Keratinocyte (primary cell): ENCODE measurements at regions not wholly inside any gene's neighbourhood (a gene's known extent, or its start where the extent isn't known, plus 50 kb on each side); places are given as distances from the start of the nearest gene placed in this dataset.

Experiments
- DNase-seq: peaks from one replicate; pipeline ENCODE4 v3.0.0-alpha.2; 2011; ENCODE audit warnings: low read depth, missing footprints, low spot score
- FAIRE-seq: peaks from 2 replicates; lab custom pipeline; 2011; peaks lifted over from hg19 to GRCh38; lab: Jason Lieb, UNC
- H2AFZ ChIP-seq: 2 replicates; pipeline ENCODE4 v1.6.0; 2012; ENCODE audit warnings: low read length, control low read depth, inconsistent platforms; ENCODE audit not compliant: control insufficient read depth
- H3K27ac ChIP-seq: 2 replicates; pipeline ENCODE4 v1.5.1; 2011; ENCODE audit warnings: low read length; ENCODE audit not compliant: control insufficient read depth, insufficient read depth
- H3K27me3 ChIP-seq: 3 replicates; pipeline ENCODE4 v1.6.0; 2011; ENCODE audit warnings: low read length; ENCODE audit not compliant: control insufficient read depth, insufficient read depth; ENCODE audit errors: extremely low read depth
- H3K36me3 ChIP-seq, 2 experiments: 2 replicates in 1 of 2; 3 replicates in 1 of 2; pipeline ENCODE4 v1.5.1; 2011; ENCODE audit warnings: low read length in 2 of 2, mild to moderate bottlenecking in 1 of 2; ENCODE audit not compliant: control insufficient read depth in 2 of 2, insufficient read depth in 2 of 2; ENCODE audit errors: extremely low read depth in 1 of 2
- H3K4me1 ChIP-seq: 3 replicates; pipeline ENCODE4 v1.5.1; 2011; ENCODE audit warnings: low read length; ENCODE audit not compliant: control insufficient read depth, insufficient read depth; ENCODE audit errors: extremely low read depth
- H3K4me2 ChIP-seq: 3 replicates; pipeline ENCODE4 v1.6.0; 2011; ENCODE audit warnings: low read depth, low read length; ENCODE audit not compliant: control insufficient read depth, insufficient read depth; ENCODE audit errors: extremely low read depth
- H3K4me3 ChIP-seq, 3 experiments: fragments of 200-600 bp in 1 of 3; sonication (generic) in 1 of 3; 2 replicates in 2 of 3; 3 replicates in 1 of 3; pipeline ENCODE4 v1.5.1; 2011 to 2016; ENCODE audit warnings: low read length in 3 of 3, mild to moderate bottlenecking in 3 of 3, control low read depth in 2 of 3, inconsistent platforms in 1 of 3, low read depth in 1 of 3, mixed read lengths in 1 of 3, mixed run types in 1 of 3, moderate library complexity in 1 of 3; ENCODE audit not compliant: control insufficient read depth in 2 of 3, insufficient read depth in 2 of 3; ENCODE audit errors: extremely low read depth in 1 of 3
- H3K79me2 ChIP-seq: 2 replicates; pipeline ENCODE4 v1.6.0; 2012; ENCODE audit warnings: low read length; ENCODE audit not compliant: control insufficient read depth, insufficient read depth
- H3K9ac ChIP-seq: 3 replicates; pipeline ENCODE4 v1.6.0; 2011; ENCODE audit warnings: low read length; ENCODE audit not compliant: control insufficient read depth, insufficient read depth; ENCODE audit errors: extremely low read depth
- H3K9me1 ChIP-seq: 3 replicates; pipeline ENCODE4 v1.6.0; 2011; ENCODE audit warnings: low read length; ENCODE audit not compliant: control insufficient read depth, insufficient read depth; ENCODE audit errors: extremely low read depth
- H3K9me3 ChIP-seq: 2 replicates; pipeline ENCODE4 v1.5.1; 2012; ENCODE audit warnings: low read depth, low read length; ENCODE audit not compliant: control insufficient read depth
- H4K20me1 ChIP-seq: 3 replicates; pipeline ENCODE4 v1.6.0; 2011; ENCODE audit warnings: low read length; ENCODE audit not compliant: control insufficient read depth, insufficient read depth; ENCODE audit errors: extremely low read depth
- CTCF ChIP-seq, 3 experiments: IDR thresholded peaks in 1 of 3; conservative IDR thresholded peaks in 1 of 3; optimal IDR thresholded peaks in 1 of 3; 2 replicates in 2 of 3; 3 replicates in 1 of 3; pipeline versions ENCODE3 to v1.5.1; 2011; ENCODE audit warnings: low read length in 3 of 3, mild to moderate bottlenecking in 3 of 3, moderate library complexity in 2 of 3, control low read depth in 1 of 3, inconsistent platforms in 1 of 3; ENCODE audit not compliant: insufficient read depth in 2 of 3; ENCODE audit errors: extremely low read depth in 1 of 3
- EZH2 ChIP-seq: IDR thresholded peaks from one replicate; pipeline ENCODE4 v1.6.1; 2012; ENCODE audit warnings: inconsistent platforms, mild to moderate bottlenecking, low read length, moderate library complexity
- dilution Hi-C: fragments of 300-500 bp; cut with MboI; formaldehyde crosslinking; loops from one replicate; pipeline ENCODE4 v1.7.0; 2020; ENCODE audit warnings: low sequenced_read_pairs; ENCODE audit not compliant: extremely low pct_ligation_motif_present

GRCh38 chr12:75944905-75945432 lies 86.6 kb downstream of the PHLDA1 start:
- no peak for TF ChIP-seq CTCF (optimal IDR thresholded peaks at IDR 0.05 in 1 of 3, IDR thresholded peaks at IDR 0.05 in 1 of 3, conservative IDR thresholded peaks at IDR 0.05 in 1 of 3; ENCODE audit: extremely low read depth in 1 of 3, insufficient read depth in 2 of 3, low read length in 3 of 3)
- TF ChIP-seq EZH2: no peak
- peak overlapping the region in 2 of 3 experiments; percentile 21 to 54 for H3K4me3 ChIP-seq
- dilution Hi-C loops: no loop called here
- DNase-seq: no peak
- peak overlapping the region; percentile 89 for H3K27ac ChIP-seq
- no peaks in the 10 kb centered on the region for H3K27me3 ChIP-seq
- no peak overlapping the region for H2AFZ ChIP-seq
- FAIRE-seq: no peak
- no peaks in the 10 kb centered on the region for H3K9me3 ChIP-seq
- H4K20me1 ChIP-seq: no peaks in the 10 kb centered on the region
- peak overlapping the region; percentile 93 for H3K4me2 ChIP-seq
- H3K9ac ChIP-seq: peak overlapping the region; percentile 58
- no peaks in the 10 kb centered on the region for H3K36me3 ChIP-seq
- H3K79me2 ChIP-seq: no peaks in the 10 kb centered on the region
- H3K9me1 ChIP-seq: no peaks in the 10 kb centered on the region
- H3K4me1 ChIP-seq: peaks cover 33% of the 10 kb centered on the region

- no peaks in the 10 kb centered on the region for H3K27me3 ChIP-seq
- H3K9me1 ChIP-seq: no peaks in the 10 kb centered on the region
- TF ChIP-seq CTCF (optimal IDR thresholded peaks at IDR 0.05 in 1 of 3, IDR thresholded peaks at IDR 0.05 in 1 of 3, conservative IDR thresholded peaks at IDR 0.05 in 1 of 3; ENCODE audit: extremely low read depth in 1 of 3, insufficient read depth in 2 of 3, low read length in 3 of 3) (no peak), EZH2 (no peak)
- dilution Hi-C loops: no loop called here
- peak overlapping the region; percentile 89 for H3K27ac ChIP-seq
- peak; percentile 93 for FAIRE-seq
- peak overlapping the region; percentile 74 for H2AFZ ChIP-seq
- H3K36me3 ChIP-seq: no peaks in the 10 kb centered on the region
- no peaks in the 10 kb centered on the region for H3K79me2 ChIP-seq
- DNase-seq: peak; percentile 70
- H3K9me3 ChIP-seq: no peaks in the 10 kb centered on the region
- H3K9ac ChIP-seq: peak overlapping the region; percentile 59
- peak overlapping the region in 2 of 3 experiments; percentile 38 to 54 for H3K4me3 ChIP-seq
- H4K20me1 ChIP-seq: no peaks in the 10 kb centered on the region
- H3K4me2 ChIP-seq: peak overlapping the region; percentile 93
- peaks cover 33% of the 10 kb centered on the region for H3K4me1 ChIP-seq
Measured at GRCh38 chr12:75944097-75944904, 87.3 kb downstream of the PHLDA1 start.
